Mammary epithelial cell (primary cell): ENCODE measurements at regions not wholly inside any gene's neighbourhood (a gene's known extent, or its start where the extent isn't known, plus 50 kb on each side); places are given as distances from the start of the nearest gene placed in this dataset.

Experiments
- EZH2 ChIP-seq: IDR thresholded peaks from 2 replicates; pipeline ENCODE4 v1.6.1; 2012; ENCODE audit warnings: low read length, inconsistent platforms, borderline replicate concordance
- TF ChIP-seq, protein P1 (sequence below), 2 donors: IDR thresholded peaks in 1 of 2; conservative IDR thresholded peaks in 1 of 2; 2 replicates each; pipeline ENCODE4 v1.5.1; 2011 to 2012; ENCODE audit warnings: inconsistent platforms in 2 of 2, low read length in 2 of 2, mild to moderate bottlenecking in 2 of 2, control low read depth in 1 of 2, low read depth in 1 of 2; ENCODE audit not compliant: insufficient read depth in 1 of 2; ENCODE audit errors: extremely low read depth in 1 of 2

DNA sequence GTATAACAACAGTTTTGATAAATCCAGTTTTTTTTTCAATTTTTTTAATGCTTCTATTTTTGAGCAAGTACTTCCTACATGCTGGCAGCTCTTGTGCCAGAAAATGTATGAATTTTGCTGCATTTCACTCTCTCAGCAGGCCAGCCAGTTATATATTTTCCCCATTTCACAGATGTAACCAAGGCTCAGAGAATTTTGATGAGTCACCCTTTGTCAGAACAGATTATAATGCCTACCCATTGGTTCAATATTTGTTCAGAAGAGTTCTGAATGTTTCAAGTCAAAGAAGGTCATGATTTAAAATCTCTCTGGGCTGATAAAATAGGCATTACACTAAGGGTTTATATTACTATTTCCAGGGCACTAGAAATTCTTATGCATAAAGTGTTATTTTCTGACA is 452.2 kb downstream of the RWDD3 start:
- TF ChIP-seq, protein P1, sequence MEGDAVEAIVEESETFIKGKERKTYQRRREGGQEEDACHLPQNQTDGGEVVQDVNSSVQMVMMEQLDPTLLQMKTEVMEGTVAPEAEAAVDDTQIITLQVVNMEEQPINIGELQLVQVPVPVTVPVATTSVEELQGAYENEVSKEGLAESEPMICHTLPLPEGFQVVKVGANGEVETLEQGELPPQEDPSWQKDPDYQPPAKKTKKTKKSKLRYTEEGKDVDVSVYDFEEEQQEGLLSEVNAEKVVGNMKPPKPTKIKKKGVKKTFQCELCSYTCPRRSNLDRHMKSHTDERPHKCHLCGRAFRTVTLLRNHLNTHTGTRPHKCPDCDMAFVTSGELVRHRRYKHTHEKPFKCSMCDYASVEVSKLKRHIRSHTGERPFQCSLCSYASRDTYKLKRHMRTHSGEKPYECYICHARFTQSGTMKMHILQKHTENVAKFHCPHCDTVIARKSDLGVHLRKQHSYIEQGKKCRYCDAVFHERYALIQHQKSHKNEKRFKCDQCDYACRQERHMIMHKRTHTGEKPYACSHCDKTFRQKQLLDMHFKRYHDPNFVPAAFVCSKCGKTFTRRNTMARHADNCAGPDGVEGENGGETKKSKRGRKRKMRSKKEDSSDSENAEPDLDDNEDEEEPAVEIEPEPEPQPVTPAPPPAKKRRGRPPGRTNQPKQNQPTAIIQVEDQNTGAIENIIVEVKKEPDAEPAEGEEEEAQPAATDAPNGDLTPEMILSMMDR (conservative IDR thresholded peaks at IDR 0.05 in 1 of 2, IDR thresholded peaks at IDR 0.05 in 1 of 2; ENCODE audit: extremely low read depth in 1 of 2, insufficient read depth in 1 of 2, low read depth in 1 of 2, low read length in 2 of 2) = no peak
- no peak for TF ChIP-seq EZH2
